NCI-H2227 treated with DMSO at 0.1 percent for 48 hours (cell line): ENCODE measurements at regions not wholly inside any gene's neighbourhood (a gene's known extent, or its start where the extent isn't known, plus 50 kb on each side); places are given as distances from the start of the nearest gene placed in this dataset.
"Not testable (repeated sequence)": the region's sequence is repeated elsewhere in the genome, so short reads cannot be mapped to it uniquely, and the experiment has no call there.

ENCODE experiments used
- DNase-seq: peaks from one replicate; lab custom pipeline; 2025; lab: John Stamatoyannopoulos, UW

- DNase-seq, result no peak
These were observed 205.3 kb downstream of the MN1 start for GRCh38 chr22:27596133-27596870.

GRCh38 chr22:27597703-27598444 is 203.7 kb downstream of the MN1 start:
- no peak for DNase-seq

GRCh38 chr22:27598792-27599191 is 202.8 kb downstream of the MN1 start:
- no peak for DNase-seq

- DNase-seq, result no peak
These were observed 200.4 kb downstream of the MN1 start for GRCh38 chr22:27601195-27601594.

GRCh38 chr22:27602390-27602789 is 199.2 kb downstream of the MN1 start:
- no peak for DNase-seq

- no peak for DNase-seq
These were observed 198.3 kb downstream of the MN1 start for GRCh38 chr22:27603111-27603799.

- DNase-seq, result no peak
These were observed 197.8 kb downstream of the MN1 start for GRCh38 chr22:27603800-27604144.

- no peak for DNase-seq
These were observed 196.2 kb downstream of the MN1 start for GRCh38 chr22:27605390-27605789.

GRCh38 chr22:27607750-27608149 is 193.8 kb downstream of the MN1 start:
- not testable (repeated sequence) for DNase-seq

- DNase-seq, result no peak
These were observed 192.1 kb downstream of the MN1 start for GRCh38 chr22:27609451-27609888.

- DNase-seq, result not testable (repeated sequence)
These were observed 191.4 kb downstream of the MN1 start for GRCh38 chr22:27610164-27610563.

- no peak for DNase-seq
These were observed 190.4 kb downstream of the MN1 start for GRCh38 chr22:27610863-27611786.

GRCh38 chr22:27612115-27612514 is 189.4 kb downstream of the MN1 start:
- no peak for DNase-seq

GRCh38 chr22:27613099-27614005 is 188.2 kb downstream of the MN1 start:
- DNase-seq, result no peak

GRCh38 chr22:27614006-27614649 is 187.4 kb downstream of the MN1 start:
- DNase-seq, result no peak

GRCh38 chr22:27614650-27615007 is 186.9 kb downstream of the MN1 start:
- DNase-seq, result no peak

- no peak for DNase-seq
These were observed 186.1 kb downstream of the MN1 start for GRCh38 chr22:27615408-27615807.

- no peak for DNase-seq
These were observed 185.5 kb downstream of the MN1 start for GRCh38 chr22:27616033-27616432.

- no peak for DNase-seq
These were observed 184.2 kb downstream of the MN1 start for GRCh38 chr22:27617214-27617881.
